ENCODE measurements at regions not wholly inside any gene's neighbourhood (a gene's known extent, or its start where the extent isn't known, plus 50 kb on each side); places are given as distances from the start of the nearest gene placed in this dataset.
A peak's percentile ranks its signal among the peaks of the same experiment; 100 is the strongest.

DNA sequence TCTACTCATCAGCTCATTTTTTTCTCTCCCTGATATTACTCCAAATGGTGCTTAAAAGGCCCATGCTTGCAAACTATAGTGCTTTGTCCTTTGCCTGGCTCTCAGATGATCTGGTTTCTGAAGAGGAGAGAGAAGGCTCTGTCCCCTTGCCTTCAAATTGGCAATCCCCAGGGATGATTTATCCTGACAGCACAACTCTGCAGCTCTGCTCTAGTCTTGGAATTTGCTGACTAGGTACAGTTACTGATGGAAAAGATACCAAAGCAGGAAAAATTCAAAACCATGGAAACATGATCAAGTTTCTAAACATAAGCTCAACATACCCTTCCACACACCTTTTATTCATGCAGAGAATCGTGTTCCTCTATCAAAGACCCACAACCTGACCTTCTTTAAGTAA, 106.7 kb upstream of the CADPS start:
- no peak for DNase-seq (ENCODE audit: low read depth)

DNA sequence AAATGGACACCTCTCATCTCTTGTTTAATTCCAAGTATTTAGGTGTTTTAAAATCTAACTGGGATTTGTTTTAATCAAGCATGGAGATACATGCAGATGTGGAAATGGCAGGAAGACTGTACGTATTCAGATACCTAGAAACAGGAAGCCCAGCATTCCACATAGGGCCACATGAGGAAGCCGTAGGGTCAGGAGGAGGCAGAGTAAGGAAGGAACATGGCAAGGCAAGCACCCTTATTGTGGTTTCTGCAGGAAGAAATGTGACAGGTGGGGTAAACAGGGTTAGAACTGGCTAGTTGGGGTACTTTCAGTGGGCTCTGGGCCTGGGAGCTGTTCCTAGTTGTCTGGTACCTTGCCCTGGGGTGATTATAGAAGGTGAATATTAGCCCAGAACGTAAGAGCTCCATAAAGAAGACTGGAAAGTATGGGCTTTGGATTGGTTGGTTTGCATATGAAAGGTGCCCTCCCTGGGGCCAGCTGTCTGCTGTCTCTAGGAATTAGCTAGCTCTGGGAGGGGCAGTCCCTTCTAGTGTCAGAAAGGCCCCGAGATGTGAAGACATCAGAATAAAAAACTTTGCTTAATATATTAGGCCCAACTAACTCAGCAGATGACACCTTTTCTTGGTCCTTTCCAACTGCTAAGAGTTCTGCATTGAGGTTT, 107.7 kb upstream of the CADPS start:
- no peak for DNase-seq (ENCODE audit: low read depth)

DNA sequence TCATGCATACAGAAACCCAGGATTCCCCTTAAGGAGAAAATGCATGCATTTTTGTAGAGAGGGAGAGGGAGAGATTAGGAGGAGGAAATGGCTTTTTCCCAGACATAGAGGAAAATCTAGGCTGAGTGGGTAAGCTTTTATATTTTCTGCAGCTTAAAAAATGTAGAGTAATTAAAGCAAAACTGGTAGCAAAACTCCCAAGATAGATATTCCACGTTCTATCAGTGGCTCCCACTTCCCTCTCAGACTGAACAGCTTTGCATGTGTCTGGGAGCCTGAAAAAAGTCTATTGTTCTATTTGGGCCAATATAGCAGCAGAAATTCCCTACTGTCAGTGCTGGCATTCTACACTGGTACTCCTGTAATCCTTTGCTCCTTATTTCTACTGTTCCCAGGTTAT, 110.8 kb upstream of the CADPS start:
- no peak for DNase-seq (ENCODE audit: low read depth)

DNA sequence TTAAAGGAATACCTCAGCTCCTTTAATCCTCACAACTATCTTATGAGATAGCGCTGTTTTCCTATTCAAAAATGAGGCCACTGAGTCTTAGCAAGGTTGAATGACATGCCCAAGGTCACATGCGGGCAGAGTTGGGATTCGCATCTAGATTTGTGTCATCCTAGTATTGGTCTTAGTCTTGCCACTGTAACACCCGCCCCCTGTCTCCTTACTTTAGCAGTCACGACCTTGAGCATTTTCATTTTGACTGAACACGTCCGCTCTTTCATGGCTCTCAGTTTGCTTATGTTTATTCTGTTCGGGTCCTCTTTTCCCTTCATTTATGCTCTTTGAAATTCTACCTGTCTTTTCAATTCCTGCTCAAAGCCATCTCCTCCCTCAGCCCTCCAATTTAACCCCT, 112.5 kb upstream of the CADPS start:
- DNase-seq (ENCODE audit: low read depth), result no peak

GRCh38 chr3:62990704-62991413, 115.6 kb upstream of the CADPS start:
- DNase-seq (ENCODE audit: low read depth), result no peak

DNA sequence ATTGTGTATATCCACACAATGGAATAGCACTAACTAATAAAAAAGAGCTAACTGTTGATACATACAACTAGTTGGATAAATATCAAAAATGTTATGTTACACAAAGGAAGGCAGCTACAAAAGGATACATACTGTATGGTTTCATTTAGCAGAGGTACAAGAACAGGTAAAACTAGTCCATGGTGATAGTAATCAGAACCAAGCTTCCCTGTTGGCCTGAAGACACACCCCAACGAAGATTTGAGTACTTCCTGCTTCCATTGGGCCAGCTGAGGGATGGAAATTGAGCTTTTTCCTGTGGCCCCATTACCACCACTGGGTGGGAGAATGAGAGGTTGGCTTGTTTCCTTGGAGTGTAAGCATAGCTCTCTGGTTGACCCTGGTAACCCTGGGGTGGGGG, 117.3 kb upstream of the CADPS start:
- no peak for DNase-seq (ENCODE audit: low read depth)

- DNase-seq (ENCODE audit: low read depth), result no peak
Measured at GRCh38 chr3:62995119-62995518, 119.9 kb upstream of the CADPS start.

GRCh38 chr3:62995530-62995929, 120.3 kb upstream of the CADPS start:
- DNase-seq (ENCODE audit: low read depth), result no peak

GRCh38 chr3:62997369-62997768, 122.2 kb upstream of the CADPS start:
- no peak for DNase-seq (ENCODE audit: low read depth)

DNA sequence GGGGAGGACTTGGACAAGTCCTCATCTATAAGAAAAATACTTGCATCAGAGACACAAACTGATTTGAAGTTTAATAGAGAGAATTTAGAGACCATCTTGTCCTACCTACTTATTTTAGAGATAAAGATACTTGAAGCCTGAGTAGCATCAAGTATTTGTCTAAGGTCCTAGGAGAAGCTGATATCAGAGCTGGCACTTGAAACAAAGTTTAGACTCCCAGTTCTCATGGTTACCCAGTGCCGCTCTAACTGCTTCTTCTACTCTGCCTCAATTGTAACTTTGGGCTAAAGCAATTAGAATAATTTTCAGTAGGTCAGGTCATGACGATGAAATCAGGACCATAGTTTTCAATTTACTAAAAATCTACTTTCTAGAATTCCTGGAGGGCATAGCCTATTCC, 123.9 kb upstream of the CADPS start:
- no peak for DNase-seq (ENCODE audit: low read depth)

DNA sequence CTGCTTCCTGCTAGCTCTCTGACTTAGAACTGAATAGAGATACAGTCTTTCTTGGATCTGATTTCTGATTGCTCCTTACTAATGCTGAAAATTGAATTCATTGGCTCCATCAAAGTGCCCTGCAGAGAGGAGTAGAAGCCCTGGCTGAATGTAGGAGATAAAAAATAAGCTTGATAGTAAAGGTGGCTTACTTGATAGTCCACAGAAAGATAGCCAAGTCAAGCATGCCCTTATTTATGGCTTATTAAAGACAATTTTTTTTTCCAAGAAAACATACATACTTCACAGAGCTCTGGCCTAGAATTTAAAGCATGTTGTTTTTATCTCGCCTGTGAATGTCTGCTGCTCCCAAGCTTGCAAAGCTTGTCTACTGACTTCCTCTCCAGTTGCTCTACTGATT, 124.6 kb upstream of the CADPS start:
- no peak for DNase-seq (ENCODE audit: low read depth)

GRCh38 chr3:63004448-63004847, 129.2 kb upstream of the CADPS start:
- DNase-seq (ENCODE audit: low read depth), result no peak

DNA sequence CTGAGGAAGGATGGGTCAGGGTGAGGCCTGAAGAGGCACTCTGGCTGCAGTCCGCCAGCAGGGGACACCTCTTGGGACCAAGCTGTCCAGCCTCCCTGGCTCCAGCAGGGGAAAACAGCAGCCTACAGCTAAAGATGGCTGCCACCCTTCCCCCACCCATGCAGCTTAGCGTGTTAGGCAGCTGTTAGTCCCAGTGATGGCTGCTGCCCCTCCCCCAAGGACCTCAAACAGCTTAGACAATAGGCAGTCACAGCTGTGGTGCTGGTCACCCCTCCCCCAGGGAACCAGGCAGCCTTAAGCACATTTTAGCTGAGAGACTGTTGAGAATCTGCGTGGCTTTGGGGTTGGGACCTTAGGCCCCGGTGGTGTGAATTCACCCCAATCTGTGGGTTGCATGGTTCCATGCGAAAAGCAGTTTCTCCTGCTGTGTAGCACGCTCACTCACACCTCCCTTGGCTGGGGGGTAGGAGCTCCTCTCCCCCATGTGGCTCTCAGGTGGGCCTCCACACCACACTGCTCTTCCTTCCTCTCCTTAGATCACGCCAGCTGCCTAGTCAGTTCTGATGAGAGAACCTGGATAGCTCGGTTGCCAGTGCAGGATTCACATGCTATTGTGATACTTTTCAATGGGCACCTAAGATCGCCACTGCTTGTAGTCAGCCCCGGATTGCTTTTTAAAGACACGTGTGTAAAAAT, 140.5 kb upstream of the CADPS start:
- DNase-seq (ENCODE audit: low read depth), result no peak

DNA sequence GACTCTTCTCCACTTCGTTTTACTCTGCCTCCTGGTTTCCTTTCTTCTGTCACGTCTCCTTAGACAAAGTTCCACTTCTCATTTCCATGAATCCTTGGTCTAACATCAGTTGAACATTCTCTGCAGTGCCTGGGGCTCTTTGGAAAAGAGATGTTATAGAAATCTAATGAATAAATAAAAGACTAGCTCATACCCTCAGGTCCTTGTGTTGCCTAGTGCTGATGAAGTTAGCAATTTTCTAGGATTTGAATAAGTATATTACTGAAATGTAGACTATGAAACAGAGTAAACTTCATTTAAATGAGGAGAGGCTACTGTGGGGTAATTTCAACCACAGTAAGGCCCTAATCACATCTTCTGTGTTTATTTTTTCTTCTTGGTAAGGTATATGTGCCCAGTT, 146.9 kb upstream of the CADPS start:
- DNase-seq (ENCODE audit: low read depth), result no peak

- no peak for DNase-seq (ENCODE audit: low read depth)
Measured at GRCh38 chr3:63026722-63027121, 151.5 kb upstream of the CADPS start.

- DNase-seq (ENCODE audit: low read depth), result no peak
Measured at GRCh38 chr3:63029326-63029725, 154.1 kb upstream of the CADPS start.

- no peak for DNase-seq (ENCODE audit: low read depth)
Measured at GRCh38 chr3:63029921-63030320, 154.7 kb upstream of the CADPS start.

GRCh38 chr3:63030666-63031065, 155.4 kb upstream of the CADPS start:
- no peak for DNase-seq (ENCODE audit: low read depth)

- DNase-seq (ENCODE audit: low read depth), result no peak
Measured at GRCh38 chr3:63032881-63033280, 157.7 kb upstream of the CADPS start.

DNA sequence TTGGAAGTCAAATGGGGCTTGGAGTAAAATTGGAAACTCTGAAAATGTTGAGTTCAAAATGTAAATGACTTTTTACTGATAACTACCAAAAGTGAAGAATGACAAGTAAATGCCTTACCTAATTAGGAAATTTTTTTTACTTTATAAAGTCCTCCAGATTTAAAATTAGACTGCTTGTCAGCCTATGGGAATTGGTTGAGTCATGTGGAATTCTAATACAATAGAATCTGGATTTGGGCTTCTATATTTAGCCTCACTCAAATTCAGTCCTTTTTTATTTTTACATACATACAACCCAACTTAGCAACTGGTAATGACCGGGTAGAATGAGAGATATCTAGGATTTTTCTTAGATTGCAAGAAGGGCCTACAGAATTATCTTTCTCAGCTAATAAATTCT, 158.9 kb upstream of the CADPS start:
- DNase-seq (ENCODE audit: low read depth), result no peak

GRCh38 chr3:63037116-63037515, 161.9 kb upstream of the CADPS start:
- no peak for DNase-seq (ENCODE audit: low read depth)

- DNase-seq (ENCODE audit: low read depth), result no peak
Measured at GRCh38 chr3:63042833-63043232, 167.6 kb upstream of the CADPS start.

DNA sequence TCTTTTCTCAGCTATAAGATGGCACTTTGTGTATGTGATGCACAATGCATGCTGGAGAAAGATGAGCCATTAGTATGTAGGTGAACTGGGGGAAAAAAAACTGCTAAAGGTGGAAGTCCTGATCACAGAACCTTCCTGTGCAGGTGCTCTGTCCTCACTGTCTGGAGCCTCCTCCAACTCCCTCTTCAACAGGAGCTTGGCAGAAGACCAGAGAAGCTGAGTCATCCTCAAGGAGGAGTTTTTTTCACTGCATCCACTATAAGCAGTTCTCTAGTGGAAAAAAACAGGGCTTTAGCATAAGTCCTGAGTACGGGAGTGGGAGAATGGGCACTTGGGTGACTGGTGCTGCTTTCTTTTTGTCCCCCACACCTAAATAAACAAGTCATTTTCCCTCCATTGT, 168.4 kb upstream of the CADPS start:
- peak; percentile 7 for DNase-seq (ENCODE audit: low read depth)

Measured in renal cortical epithelial cell (primary cell).